ENCODE measurements at regions not wholly inside any gene's neighbourhood (a gene's known extent, or its start where the extent isn't known, plus 50 kb on each side); places are given as distances from the start of the nearest gene placed in this dataset.

- TF ChIP-seq CTCF (IDR thresholded peaks at IDR 0.05) (no peak), POLR2AphosphoS5 (IDR thresholded peaks at IDR 0.05) (no peak), POLR2A (IDR thresholded peaks at IDR 0.05) (no peak)
Measured at GRCh38 chr7:121803039-121803438, 69.9 kb upstream of the PTPRZ1 start.
